ENCODE measurements at regions not wholly inside any gene's neighbourhood (a gene's known extent, or its start where the extent isn't known, plus 50 kb on each side); places are given as distances from the start of the nearest gene placed in this dataset.
"Not testable (repeated sequence)": the region's sequence is repeated elsewhere in the genome, so short reads cannot be mapped to it uniquely, and the experiment has no call there.

- TF ChIP-seq POLR2A, POLR2AphosphoS5 (IDR thresholded peaks at IDR 0.05): not testable (repeated sequence)
- TF ChIP-seq, protein P1, sequence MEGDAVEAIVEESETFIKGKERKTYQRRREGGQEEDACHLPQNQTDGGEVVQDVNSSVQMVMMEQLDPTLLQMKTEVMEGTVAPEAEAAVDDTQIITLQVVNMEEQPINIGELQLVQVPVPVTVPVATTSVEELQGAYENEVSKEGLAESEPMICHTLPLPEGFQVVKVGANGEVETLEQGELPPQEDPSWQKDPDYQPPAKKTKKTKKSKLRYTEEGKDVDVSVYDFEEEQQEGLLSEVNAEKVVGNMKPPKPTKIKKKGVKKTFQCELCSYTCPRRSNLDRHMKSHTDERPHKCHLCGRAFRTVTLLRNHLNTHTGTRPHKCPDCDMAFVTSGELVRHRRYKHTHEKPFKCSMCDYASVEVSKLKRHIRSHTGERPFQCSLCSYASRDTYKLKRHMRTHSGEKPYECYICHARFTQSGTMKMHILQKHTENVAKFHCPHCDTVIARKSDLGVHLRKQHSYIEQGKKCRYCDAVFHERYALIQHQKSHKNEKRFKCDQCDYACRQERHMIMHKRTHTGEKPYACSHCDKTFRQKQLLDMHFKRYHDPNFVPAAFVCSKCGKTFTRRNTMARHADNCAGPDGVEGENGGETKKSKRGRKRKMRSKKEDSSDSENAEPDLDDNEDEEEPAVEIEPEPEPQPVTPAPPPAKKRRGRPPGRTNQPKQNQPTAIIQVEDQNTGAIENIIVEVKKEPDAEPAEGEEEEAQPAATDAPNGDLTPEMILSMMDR (IDR thresholded peaks at IDR 0.05 in 8 of 11, conservative IDR thresholded peaks at IDR 0.05 in 3 of 11) = not testable (repeated sequence)
These were observed 682.4 kb downstream of the CD109 start for GRCh38 chr6:74378437-74378836.
